ENCODE measurements at regions not wholly inside any gene's neighbourhood (a gene's known extent, or its start where the extent isn't known, plus 50 kb on each side); places are given as distances from the start of the nearest gene placed in this dataset.

DNA sequence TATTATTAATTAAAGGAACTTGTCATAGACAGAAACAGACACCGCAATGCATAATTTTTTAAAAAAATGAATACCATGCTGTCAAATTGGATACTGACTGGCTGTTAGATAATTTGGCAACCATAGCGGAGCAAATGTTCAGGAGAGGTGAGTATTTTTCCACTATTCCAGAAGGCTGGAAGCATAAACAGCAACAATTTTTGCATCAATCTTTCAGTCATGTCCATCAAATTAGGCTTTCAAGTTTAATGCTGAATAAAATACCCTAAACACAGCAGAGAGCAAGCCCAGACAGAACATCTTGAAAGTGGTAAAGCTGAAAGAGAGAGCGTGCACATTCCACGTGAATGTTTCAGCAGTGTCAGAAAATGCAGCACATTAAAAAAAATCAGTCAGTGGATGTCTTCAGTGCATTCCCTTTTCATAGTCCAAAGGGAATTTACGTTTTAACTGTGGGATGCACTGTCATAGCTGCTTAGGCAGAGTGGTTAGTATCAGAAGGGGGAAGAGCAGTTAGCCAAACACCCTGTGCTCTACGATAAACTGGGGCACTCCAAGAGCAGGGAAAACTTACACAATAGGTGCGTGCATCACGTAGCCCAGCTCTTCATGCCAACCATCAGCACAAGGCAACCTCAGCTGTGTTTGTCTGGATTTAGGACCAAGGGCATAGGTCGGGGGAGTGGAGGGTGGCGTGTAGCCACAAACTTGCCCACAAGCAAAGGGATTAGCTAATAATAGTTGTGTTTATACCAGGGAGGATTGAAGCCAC lies 116.2 kb upstream of the STMND1 start:
- TF ChIP-seq, protein P1, sequence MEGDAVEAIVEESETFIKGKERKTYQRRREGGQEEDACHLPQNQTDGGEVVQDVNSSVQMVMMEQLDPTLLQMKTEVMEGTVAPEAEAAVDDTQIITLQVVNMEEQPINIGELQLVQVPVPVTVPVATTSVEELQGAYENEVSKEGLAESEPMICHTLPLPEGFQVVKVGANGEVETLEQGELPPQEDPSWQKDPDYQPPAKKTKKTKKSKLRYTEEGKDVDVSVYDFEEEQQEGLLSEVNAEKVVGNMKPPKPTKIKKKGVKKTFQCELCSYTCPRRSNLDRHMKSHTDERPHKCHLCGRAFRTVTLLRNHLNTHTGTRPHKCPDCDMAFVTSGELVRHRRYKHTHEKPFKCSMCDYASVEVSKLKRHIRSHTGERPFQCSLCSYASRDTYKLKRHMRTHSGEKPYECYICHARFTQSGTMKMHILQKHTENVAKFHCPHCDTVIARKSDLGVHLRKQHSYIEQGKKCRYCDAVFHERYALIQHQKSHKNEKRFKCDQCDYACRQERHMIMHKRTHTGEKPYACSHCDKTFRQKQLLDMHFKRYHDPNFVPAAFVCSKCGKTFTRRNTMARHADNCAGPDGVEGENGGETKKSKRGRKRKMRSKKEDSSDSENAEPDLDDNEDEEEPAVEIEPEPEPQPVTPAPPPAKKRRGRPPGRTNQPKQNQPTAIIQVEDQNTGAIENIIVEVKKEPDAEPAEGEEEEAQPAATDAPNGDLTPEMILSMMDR (IDR thresholded peaks at IDR 0.05), result no peak
- no peak for TF ChIP-seq POLR2A (IDR thresholded peaks at IDR 0.05)
- TF ChIP-seq EP300 (IDR thresholded peaks at IDR 0.05), result no peak

Measured in upper lobe of left lung (tissue), 4 donors.